ENCODE measurements at regions not wholly inside any gene's neighbourhood (a gene's known extent, or its start where the extent isn't known, plus 50 kb on each side); places are given as distances from the start of the nearest gene placed in this dataset.

- no peak for TF ChIP-seq CTCF (IDR thresholded peaks at IDR 0.05 in 4 of 5, conservative IDR thresholded peaks at IDR 0.05 in 1 of 5)
- no peak for TF ChIP-seq POLR2A (IDR thresholded peaks at IDR 0.05)
Measured at GRCh38 chr21:35211782-35212181, 162.7 kb upstream of the RUNX1 start.
